RPMI7951 (cell line): ENCODE measurements at regions not wholly inside any gene's neighbourhood (a gene's known extent, or its start where the extent isn't known, plus 50 kb on each side); places are given as distances from the start of the nearest gene placed in this dataset.
"Not testable (repeated sequence)": the region's sequence is repeated elsewhere in the genome, so short reads cannot be mapped to it uniquely, and the experiment has no call there.

Source experiments
- DNase-seq: peaks from one replicate; pipeline ENCODE4 v3.0.0-alpha.2; 2012; ENCODE audit warnings: low read depth

DNA sequence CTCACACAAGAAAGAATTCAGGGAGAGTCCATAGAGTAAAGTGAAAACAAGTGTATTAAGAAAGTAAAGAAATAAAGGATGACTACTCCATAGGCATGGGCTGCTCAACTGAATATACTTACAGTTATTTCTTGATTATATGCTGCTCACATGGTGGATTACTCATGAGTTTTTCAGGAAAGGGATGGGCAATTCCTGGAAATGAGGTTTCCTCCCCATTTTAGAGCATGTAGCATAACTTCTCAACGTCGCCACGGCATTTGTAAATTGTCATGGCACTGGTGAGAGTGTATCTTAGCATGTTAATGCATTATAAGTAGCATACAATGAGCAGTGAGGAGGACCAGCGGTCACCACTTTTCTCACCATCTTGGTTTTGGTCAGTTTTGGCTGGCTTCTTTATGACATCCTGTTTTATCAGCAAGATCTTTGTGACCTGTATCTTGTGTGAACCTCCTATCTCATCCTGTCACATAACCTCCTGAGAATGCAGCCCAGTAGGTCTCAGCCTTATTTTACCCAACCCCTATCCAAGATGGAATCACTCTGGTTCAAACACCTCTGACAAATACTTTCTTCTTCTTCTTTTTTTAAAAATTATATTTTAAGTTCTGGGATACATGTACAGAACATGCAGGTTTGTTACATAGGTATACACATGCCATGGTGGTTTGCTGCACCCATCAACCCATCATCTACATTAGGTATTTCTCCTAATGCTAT, 849.7 kb downstream of the TBL1XR1 start:
- DNase-seq, result no peak

DNA sequence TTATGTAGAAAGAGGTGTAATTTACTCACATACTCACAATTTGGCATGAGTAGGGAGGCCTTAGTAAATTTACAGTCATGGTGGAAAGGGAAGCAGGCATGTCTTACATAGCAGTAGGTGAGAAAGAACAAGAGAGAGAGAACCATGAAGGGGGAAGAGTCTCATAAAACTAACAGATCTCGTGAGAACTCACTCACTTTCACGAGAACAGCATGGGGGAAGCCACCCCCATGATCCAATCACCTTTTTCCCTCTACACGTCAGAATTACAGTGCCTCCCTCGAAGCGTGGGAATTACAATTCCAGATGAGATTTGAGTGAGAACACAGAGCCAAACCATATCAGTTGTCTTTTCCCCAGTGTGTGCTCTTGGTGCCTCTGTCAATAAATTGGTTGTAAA, 855.3 kb downstream of the TBL1XR1 start:
- DNase-seq, result no peak

DNA sequence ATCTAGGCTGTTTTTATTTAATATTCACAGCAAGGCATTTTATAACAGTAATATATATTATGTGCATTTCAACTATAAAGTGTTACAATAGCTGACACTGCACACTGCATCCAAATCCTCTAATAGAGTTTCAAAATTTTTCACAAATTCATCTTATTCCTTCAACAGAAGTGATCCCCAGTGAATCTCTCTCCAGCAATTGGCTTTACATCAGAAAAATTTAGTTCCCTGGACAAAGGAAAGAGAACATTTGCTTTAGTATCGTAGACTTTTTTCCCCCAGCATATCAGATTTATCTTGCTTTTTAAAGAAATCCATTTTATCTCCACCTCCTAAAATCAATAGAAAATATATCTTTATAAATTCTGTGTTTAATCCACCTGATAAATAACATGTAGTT, 868.6 kb downstream of the TBL1XR1 start:
- no peak for DNase-seq

DNA sequence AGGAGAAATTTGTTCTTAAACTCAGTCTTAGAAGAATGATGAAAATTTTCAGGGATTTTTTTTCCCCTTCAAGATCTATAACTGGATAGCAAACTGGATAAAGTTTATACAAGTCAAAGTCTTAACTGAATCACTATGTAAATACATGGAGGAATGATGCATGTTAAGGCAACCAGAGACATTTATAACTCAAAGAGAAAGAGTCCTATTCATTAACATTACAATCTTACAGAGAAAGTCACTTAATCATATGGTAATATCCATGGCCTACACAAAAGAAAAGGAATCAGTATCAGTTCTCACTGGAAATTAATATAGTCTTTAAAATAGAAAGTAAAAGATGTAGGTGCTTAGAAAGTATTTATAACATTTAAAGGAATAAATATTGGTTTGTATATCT, 869.1 kb downstream of the TBL1XR1 start:
- DNase-seq, result no peak

DNA sequence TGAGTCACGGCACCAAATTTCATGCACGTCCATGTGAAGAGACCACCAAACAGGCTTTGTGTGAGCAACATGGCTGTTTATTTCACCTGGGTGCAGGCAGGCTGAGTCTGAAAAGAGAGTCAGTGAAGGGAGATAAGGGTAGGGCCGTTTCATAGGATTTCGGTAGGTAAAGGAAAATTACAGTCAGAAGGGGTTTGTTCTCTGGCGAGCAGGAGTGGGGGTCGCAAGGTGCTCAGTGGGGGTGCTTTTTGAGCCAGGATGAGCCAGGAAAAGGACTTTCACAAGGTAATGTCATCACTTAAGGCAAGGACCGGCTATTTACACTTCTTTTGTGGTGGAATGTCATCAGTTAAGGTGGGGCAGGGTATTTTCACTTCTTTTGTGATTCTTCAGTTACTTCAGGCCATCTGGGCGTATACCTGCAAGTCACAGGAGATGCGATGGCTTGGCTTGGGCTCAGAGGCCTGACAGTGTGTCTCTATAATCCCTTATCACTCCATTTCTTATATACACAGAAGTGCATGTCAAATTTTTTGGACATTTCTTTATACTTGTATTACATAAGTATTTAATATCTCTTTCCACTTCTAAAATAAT, 870.3 kb downstream of the TBL1XR1 start:
- not testable (repeated sequence) for DNase-seq

DNA sequence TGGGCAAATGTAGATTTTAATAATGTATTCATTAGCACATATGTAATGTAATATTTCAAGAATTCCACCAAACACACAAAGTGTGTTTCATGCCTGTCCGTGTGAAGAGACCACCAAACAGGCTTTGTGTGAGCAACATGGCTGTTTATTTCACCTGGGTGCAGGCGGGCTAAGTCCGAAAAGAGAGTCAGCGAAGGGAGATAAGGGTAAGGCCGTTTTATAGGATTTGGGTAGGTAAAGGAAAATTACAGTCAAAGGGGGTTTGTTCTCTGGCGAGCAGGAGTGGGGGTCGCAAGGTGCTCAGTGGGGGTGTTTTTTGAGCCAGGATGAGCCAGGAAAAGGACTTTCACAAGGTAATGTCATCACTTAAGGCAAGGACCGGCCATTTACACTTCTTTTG, 875.8 kb downstream of the TBL1XR1 start:
- DNase-seq, result not testable (repeated sequence)

DNA sequence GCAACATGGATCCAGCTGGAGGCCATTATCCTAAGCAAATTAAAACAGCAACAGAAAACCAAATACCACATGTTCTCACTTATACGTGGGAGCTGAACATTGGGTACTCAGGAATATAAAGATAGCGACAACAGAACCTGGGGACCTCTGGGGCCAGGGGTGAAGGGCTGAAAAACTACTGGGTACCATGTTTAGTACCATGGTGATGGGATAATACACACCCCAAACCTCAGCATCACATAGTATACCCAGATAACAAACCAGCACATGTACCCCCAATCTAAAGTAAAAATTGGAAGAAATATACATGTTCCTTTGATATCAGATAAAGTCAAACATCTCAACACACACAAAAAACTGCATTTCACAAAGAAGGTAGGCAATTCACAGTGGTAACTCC, 876.2 kb downstream of the TBL1XR1 start:
- no peak for DNase-seq

DNA sequence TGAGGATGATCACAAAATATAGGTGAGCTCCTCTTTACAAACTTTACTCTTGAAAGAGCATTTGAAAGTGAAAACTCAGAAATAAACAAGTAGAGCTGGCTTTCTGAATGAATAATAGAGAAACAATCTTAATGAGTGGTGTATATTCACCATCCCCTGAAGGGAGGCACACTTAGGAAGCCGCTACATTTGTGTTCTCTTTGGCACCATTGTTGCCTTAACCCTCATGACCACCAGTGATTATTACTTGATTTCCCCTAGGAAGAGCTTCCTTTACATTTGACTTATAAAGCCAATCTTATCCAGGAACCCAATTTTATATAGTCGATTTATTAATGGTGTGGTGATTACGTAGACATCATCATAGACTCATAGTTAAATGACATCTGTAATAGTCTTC, 883.9 kb downstream of the TBL1XR1 start:
- DNase-seq, result no peak

DNA sequence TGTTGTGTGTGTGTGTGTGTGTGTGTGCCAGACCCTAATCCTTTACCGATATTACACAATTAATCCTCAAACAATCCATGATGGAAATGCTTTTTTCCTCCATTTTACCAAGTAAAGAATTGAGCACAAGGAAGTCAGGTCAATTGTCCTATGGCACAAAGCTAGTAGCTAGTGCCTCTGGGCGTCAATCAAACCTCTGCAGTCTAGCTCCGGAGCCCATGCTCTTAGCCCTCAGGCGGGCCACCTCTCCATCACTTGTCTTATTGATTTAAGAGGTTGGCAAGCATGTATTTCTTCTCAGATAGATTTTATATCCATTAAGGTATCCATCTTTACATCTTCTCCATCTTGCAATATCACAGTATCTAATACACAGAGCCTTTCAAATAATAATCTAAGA, 886.6 kb downstream of the TBL1XR1 start:
- no peak for DNase-seq

DNA sequence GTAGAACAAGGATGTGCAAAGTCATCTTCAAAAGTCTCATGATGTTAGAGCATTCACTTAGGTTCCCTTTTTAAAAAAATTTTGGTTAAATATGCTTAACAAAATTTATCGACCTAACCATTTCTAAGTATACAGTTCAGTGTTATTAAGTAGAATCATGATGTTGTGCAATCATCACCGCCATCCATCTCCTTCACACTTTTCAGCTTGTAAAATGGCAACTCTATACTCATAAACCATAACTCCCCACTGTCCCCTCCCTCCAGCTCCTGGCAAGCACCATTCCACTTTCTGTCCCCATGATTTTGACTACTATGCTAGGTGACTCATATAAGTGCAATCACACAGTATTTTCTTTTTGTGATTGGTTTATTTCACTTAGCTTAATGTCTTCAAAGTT, 895.0 kb downstream of the TBL1XR1 start:
- DNase-seq, result no peak

DNA sequence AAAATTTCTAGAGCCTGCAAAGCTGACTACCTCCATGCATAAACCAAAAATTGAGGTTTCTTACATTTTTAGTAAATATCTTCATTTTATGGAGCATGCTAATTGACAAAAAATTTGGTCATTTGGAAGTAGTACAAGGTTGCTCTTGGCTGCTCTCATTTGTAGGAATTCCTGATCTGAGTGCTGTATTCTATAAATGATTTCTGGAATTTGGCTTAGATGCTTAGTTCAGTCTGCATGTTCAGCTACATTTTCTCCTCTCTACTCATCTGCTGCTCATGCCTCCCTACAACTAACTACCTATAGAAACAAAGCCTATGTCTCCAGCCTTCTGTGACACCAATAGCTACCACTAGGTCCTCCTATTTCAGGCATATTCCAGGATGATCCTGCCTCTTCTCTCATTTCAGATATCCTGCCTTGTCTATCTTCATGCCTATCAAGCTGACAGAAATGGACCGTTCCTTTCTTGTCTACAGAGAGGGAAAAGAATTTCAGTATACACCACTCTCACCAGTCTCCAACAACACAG, 901.1 kb downstream of the TBL1XR1 start:
- no peak for DNase-seq

DNA sequence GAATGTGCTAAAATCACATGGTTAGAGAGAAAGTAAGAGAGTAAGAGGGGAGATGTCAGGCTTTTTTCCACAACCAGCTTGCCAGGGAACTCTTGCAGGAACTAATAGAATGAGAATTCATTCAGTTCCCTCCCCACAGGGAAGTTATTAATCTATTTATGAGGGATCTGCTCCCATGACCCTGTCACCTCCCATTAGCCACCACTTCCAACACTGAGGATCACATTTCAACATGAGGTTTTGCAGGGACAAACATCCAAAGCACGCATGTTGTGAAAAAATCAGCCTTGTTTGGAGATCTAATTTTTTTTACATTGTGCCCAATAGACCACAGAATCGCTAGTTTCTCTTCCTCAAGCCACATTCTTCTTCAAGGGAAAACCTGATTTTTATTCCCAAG, 904.0 kb downstream of the TBL1XR1 start:
- no peak for DNase-seq

DNA sequence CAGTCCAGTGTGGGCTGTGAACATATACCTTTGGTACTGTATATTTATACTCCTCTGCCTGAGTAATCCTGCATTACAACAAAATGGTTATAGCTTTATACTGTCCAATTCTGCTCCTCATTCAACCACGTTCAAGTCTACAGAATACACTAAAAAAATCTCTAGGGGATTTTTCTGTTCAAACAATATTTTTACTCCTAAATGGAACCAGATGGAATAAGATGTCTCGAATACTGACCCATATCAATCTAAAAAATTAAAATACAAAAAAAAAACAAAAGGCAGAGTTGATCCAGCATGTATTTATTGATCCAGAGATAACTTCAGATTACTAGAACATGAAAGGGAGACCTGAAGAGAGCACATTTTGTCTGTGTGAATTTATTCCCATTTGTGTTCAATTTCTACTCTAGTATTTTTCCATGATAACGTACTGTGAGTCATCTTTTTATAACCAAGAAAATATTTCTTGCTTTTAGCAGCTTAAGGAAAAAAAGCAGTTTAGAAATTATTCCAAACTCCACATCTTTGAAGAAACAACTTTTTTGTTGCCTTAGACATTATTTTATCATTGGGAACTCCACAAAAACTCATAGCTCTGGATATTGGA, 910.7 kb downstream of the TBL1XR1 start:
- DNase-seq, result no peak

DNA sequence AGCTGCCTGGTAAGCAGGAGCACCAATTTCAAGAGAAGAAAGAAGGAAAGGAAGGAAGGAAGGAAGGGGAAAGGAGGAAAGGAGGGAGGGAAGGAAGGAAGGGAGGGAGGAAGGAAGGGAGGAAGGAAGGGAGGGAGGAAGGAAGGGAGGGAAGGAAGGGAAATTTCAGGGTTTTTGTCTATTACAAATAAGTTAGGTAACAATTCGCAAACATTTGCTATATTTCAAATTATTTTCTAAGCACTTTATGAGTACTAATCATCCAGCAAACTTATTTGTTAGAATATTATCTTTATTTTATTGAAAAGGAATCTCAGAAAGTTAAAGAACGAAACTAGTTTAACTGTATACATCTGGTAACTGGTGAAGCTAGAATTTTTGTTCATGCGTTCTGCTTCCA, 921.7 kb downstream of the TBL1XR1 start:
- no peak for DNase-seq

DNA sequence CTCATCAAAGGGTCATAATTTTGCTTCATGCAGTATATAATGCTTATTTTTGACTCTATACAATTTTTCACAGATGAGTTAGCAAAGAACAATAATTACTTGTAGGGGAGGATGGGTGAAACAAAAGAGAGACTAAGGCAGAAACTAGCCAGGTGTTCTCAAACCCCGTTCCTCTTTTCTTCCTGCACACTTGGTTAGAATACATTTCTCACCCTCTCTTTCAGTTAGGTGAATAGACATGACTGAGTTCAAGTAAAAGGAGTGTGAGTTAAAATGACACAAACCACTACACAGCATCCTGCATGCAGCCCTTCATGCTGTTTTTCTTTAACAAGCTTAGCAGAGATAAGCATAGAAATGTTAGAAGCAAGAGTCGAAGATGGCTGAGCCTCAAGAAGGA, 922.2 kb downstream of the TBL1XR1 start:
- no peak for DNase-seq

DNA sequence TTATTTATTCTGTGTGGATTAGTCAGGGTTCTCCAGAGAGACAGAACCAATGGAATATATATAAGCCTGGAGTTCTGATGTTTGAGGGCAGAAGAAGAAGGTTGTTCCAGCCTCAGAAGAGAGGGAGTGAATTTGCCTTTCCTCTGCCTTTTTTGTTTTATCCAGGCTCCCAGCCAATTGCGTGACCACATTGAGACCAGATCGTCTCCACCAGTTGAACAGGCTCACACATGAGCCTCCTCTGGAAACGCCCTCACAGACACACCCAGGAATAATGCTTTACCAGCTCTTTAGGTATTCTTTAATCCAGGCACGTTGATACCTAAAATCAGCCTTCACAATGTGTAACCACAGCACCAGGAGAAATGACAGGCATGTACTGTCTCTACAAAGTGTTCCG, 923.1 kb downstream of the TBL1XR1 start:
- DNase-seq, result no peak

DNA sequence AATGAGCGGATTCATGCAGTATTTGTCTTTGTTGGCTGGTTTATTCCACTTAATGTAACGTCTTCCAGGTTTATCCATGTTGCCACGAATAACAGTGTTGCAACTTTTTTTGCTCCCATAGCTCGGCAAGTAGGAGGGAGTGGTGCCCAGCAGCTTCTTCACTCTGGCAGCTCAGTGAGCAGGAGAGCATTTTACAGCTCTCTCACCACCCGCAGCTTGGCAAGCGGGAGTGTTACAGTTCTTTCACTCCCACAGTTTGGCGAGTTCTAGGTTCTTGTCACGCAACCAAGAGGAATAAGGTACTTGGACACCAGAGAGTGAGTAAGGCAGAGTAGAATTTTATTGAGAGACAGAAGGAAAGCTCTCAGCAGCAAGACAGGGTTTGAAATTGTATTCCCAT, 935.2 kb downstream of the TBL1XR1 start:
- DNase-seq, result no peak

DNA sequence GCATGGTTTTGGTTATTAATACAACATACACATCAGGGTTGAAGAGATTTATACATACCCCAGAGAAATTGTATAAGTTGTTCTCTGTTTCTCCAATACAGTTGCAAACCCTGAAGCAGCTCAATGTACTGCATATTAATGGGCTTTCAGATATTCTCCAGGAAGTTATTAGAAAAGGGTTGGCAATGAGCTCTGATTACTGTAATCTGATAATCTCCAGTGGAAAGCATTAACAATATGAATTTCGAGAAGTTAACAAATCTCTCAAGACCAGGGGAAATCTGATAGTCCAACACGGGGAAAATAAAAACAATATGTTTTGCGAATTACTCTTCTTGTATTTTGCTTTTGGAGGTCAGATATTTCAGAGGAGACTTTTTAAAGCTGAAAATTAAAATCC, 950.1 kb downstream of the TBL1XR1 start:
- no peak for DNase-seq

DNA sequence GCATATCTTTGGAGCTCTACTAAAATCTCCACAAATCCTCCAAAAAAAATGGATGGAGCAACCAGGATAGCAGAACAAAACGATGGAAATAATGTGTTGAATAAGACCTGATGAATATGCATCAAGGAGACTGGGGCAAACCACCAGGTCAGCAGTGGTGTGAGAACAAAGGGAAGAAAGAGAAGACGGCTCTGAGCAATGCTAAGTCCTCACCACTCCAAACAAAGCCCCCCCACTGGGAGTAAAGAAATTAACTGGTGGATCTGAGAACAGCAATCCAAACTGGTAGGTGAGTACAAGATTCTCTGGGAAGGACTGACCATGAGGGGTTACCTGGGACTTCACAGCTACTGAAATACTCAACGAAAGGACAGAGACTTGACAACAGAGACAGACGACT, 977.3 kb downstream of the TBL1XR1 start:
- no peak for DNase-seq

DNA sequence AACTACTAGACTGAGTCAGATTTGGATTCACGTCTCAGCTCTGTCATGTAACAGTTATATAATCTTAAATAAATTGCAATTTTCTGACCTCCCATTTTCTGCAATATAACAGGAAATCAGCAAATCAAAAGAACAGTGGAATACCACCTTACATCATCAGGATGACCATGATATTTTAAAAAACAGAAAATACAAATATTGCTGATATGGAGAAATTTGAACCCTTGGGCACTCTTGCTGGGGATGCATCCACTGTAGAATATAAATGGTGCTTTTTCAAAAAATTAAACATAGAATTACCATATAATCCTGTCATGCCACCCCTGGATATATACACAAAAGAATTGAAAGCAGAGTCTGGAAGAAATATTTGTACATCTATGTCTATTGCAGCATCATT, 982.5 kb downstream of the TBL1XR1 start:
- DNase-seq, result no peak

DNA sequence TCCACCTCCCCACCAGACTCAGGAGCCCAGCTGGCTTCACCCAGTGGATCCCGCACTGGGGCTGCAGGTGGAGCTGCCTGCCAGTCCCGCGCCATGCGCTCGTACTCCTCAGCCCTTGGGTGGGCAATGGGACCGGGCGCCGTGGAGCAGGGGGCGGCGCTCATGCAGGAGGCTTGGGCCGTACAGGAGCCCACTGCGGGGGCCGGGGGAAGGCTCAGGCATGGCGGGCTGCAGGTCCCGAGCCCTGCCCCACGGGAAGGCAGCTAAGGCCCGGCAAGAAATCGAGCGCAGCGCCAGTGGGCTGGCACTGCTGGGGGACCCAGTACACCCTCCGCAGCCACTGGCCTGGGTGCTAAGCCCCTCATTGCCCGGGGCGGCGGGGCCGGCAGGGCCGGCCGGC, 984.0 kb downstream of the TBL1XR1 start:
- not testable (repeated sequence) for DNase-seq

DNA sequence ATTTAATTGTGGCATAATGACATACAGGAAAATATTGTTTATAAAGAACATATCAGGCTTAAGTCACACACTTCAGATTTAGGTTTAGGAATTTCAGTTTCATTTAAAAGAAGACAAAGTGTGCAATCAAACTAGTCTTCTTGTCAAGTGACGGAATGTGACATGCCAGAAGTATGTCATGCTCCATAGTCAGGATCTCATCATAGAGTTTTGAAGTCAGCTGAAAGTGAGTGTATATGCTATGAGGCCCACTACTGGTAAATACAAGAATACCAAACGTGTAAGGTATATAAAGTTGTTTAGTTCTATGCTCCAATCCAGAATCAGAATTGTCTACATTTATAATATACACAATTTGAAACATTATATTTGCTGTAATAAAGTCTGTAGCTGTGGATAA, 988.4 kb downstream of the TBL1XR1 start:
- no peak for DNase-seq

DNA sequence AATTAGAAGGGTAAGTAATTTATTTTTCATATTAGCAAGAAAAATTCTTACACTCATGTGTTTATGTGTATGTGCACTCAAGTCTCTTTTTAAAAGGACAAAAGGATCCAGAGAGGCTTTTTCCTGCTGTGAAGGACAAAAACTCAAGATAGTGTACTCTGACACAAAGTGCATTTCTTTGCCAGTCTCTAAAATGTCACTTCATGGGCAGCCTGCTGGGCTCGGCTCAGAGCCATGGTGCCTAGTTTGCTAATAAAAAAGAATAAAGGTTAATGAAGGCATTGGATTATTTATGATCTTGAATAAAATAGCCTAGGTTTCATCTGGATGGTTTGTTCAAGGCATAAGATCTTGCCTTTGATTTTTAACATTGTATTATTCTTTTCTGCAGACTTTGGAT, 989.0 kb downstream of the TBL1XR1 start:
- no peak for DNase-seq
